Liver (tissue), 8 donors: ENCODE measurements at regions not wholly inside any gene's neighbourhood (a gene's known extent, or its start where the extent isn't known, plus 50 kb on each side); places are given as distances from the start of the nearest gene placed in this dataset.

Experiments used
- DNase-seq: peaks from one replicate; pipeline ENCODE4 v3.0.0-alpha.2; 2017; ENCODE audit warnings: low spot score
- H3K27ac ChIP-seq, 2 donors: one replicate each; pipeline ENCODE4 v1.7.0; 2013; ENCODE audit warnings: inconsistent platforms in 2 of 2, low read length in 2 of 2, control low read depth in 1 of 2, low read depth in 1 of 2, mild to moderate bottlenecking in 1 of 2
- H3K27me3 ChIP-seq, 4 donors: one replicate each; pipeline versions ENCODE4 v1.6.1 to v1.7.0; 2013; ENCODE audit warnings: low read length in 3 of 4, inconsistent platforms in 1 of 4, mild to moderate bottlenecking in 1 of 4, moderate library complexity in 1 of 4; ENCODE audit not compliant: control insufficient read depth in 4 of 4, insufficient read depth in 4 of 4
- H3K36me3 ChIP-seq, 4 donors: one replicate each; pipeline versions ENCODE4 v1.6.1 to v1.7.0; 2013; ENCODE audit warnings: low read length in 3 of 4, mild to moderate bottlenecking in 3 of 4, low read depth in 1 of 4, moderate library complexity in 1 of 4; ENCODE audit not compliant: control insufficient read depth in 4 of 4, insufficient read depth in 3 of 4
- H3K4me1 ChIP-seq, 4 donors: one replicate each; pipeline versions ENCODE4 v1.6.1 to v1.7.0; 2013; ENCODE audit warnings: low read length in 3 of 4, mild to moderate bottlenecking in 3 of 4, moderate library complexity in 1 of 4; ENCODE audit not compliant: control insufficient read depth in 4 of 4, insufficient read depth in 4 of 4
- H3K4me3 ChIP-seq, 3 donors: one replicate each; pipeline versions ENCODE4 v1.6.1 to v1.7.0; 2013; ENCODE audit warnings: low read length in 3 of 3, control low read depth in 1 of 3, low read depth in 1 of 3, mild to moderate bottlenecking in 1 of 3
- H3K9ac ChIP-seq, 2 donors: one replicate each; pipeline ENCODE4 v1.7.0; 2013; ENCODE audit warnings: low read length in 2 of 2, mild to moderate bottlenecking in 2 of 2, moderate library complexity in 2 of 2, control low read depth in 1 of 2, low read depth in 1 of 2
- H3K9me3 ChIP-seq, 4 donors: one replicate each; pipeline versions ENCODE4 v1.6.1 to v1.7.0; 2013; ENCODE audit warnings: low read length in 3 of 4; ENCODE audit not compliant: control insufficient read depth in 4 of 4
- EGR1 ChIP-seq, 2 donors: IDR thresholded peaks; 2 replicates each; pipeline ENCODE4 v1.6.1; 2016 to 2018; ENCODE audit warnings: antibody characterized with exemption in 2 of 2, low read depth in 2 of 2
- FOXA1 ChIP-seq: IDR thresholded peaks from 2 replicates; pipeline ENCODE4 v1.6.1; 2016; ENCODE audit warnings: antibody characterized with exemption
- FOXA2 ChIP-seq: IDR thresholded peaks from 2 replicates; pipeline ENCODE4 v1.6.1; 2016; ENCODE audit warnings: antibody characterized with exemption
- GABPA ChIP-seq, 2 donors: IDR thresholded peaks in 1 of 2; conservative IDR thresholded peaks in 1 of 2; 2 replicates each; pipeline ENCODE4 v1.6.1; 2016; ENCODE audit warnings: antibody characterized with exemption in 2 of 2, mild to moderate bottlenecking in 1 of 2, moderate library complexity in 1 of 2
- HNF4A ChIP-seq, 2 donors: conservative IDR thresholded peaks; 2 replicates each; pipeline ENCODE4 v1.6.1; 2016; ENCODE audit warnings: antibody characterized with exemption in 2 of 2, mild to moderate bottlenecking in 2 of 2
- HNF4G ChIP-seq: IDR thresholded peaks from 2 replicates; pipeline ENCODE4 v1.6.1; 2016; ENCODE audit warnings: antibody characterized with exemption
- JUND ChIP-seq, 2 donors: IDR thresholded peaks; 2 replicates each; pipeline ENCODE4 v1.6.1; 2016; ENCODE audit warnings: antibody characterized with exemption in 2 of 2
- NR2F2 ChIP-seq: IDR thresholded peaks from 2 replicates; pipeline ENCODE4 v1.6.1; 2016; ENCODE audit warnings: antibody characterized with exemption
- RAD21 ChIP-seq, 2 donors: IDR thresholded peaks; 2 replicates each; pipeline ENCODE4 v1.6.1; 2016; ENCODE audit warnings: antibody characterized with exemption in 2 of 2, mild to moderate bottlenecking in 2 of 2
- RXRA ChIP-seq, 2 donors: IDR thresholded peaks; 2 replicates each; pipeline ENCODE4 v1.6.1; 2017 to 2018; ENCODE audit warnings: antibody characterized with exemption in 2 of 2, mild to moderate bottlenecking in 1 of 2
- SP1 ChIP-seq: IDR thresholded peaks from 2 replicates; pipeline ENCODE4 v1.6.1; 2018; ENCODE audit warnings: antibody characterized with exemption, mild to moderate bottlenecking
- YY1 ChIP-seq: IDR thresholded peaks from 2 replicates; pipeline ENCODE4 v1.6.1; 2016; ENCODE audit warnings: antibody characterized with exemption, mild to moderate bottlenecking
- WGBS: extraction: QIAGEN DNeasy Blood & Tissue Kit; methylation state at CpG from one replicate; pipeline ENCODE4 v1.1.7; 2013; 5-methylcytosine and 5-hydroxymethylcytosine counted together
- TF ChIP-seq, protein P1 (sequence below): IDR thresholded peaks from 2 replicates; pipeline ENCODE4 v1.6.1; 2016; ENCODE audit warnings: antibody characterized with exemption
- TF ChIP-seq, protein P2 (sequence below): fragments of 150-350 bp; IDR thresholded peaks from 2 replicates; pipeline ENCODE4 v1.5.1; 2017; ENCODE audit warnings: improper control_type of control experiment, low read depth, low read length; ENCODE audit not compliant: missing input control
- TF ChIP-seq, protein P3 (sequence below): IDR thresholded peaks from 2 replicates; pipeline ENCODE4 v1.6.1; 2016; ENCODE audit warnings: antibody characterized with exemption
- TF ChIP-seq, protein P4 (sequence below): IDR thresholded peaks from 2 replicates; pipeline ENCODE4 v1.6.1; 2016; ENCODE audit warnings: antibody characterized with exemption, mild to moderate bottlenecking
- TF ChIP-seq, protein P5 (sequence below): IDR thresholded peaks from 2 replicates; pipeline ENCODE4 v1.6.1; 2016; ENCODE audit warnings: antibody characterized with exemption
- donor health status: healthy.
- donor health status: healthy.
- donor health status: healthy.
- donor health status: healthy.
- donor health status: healthy.

DNA sequence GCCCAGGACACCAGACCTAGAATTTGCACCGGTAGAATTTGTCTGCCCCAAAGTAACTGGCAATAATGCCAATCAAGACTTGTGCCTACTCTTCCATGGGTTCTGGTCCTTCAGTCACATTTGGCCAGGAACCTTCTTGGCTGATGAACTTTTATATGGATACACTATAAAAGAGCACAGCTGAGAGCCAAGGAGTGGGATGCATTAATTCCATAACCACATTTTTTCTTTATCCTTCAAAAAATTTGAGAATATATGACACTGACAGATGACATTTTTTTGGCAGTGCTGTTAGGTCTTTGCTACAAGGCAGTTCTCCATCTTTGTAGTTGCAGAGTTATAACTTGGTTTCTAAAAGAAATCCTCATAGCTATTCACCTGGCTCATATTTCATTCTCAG lies 129.2 kb upstream of the HDAC9 start:
- Histone ChIP-seq H3K27me3 (no peaks in the 10 kb centered on the region), H3K9ac (no peak overlapping the region), H3K27ac (no peak overlapping the region), H3K9me3 (no peaks in the 10 kb centered on the region), H3K36me3 (no peaks in the 10 kb centered on the region), H3K4me1 (no peaks in the 10 kb centered on the region), H3K4me3 (no peak overlapping the region)
- no peak for DNase-seq
- 81% methylated on average over 1 of the region's 1 CpG for WGBS
- TF ChIP-seq YY1 (no peak), RAD21 (IDR thresholded peaks at IDR 0.05) (no peak), HNF4G (no peak), GABPA (IDR thresholded peaks at IDR 0.05 in 1 of 2, conservative IDR thresholded peaks at IDR 0.05 in 1 of 2) (no peak), SP1 (no peak), JUND (IDR thresholded peaks at IDR 0.05) (no peak), FOXA1 (no peak), NR2F2 (no peak), EGR1 (IDR thresholded peaks at IDR 0.05; ENCODE audit: low read depth in 2 of 2) (no peak), RXRA (IDR thresholded peaks at IDR 0.05) (no peak), FOXA2 (no peak), HNF4A (conservative IDR thresholded peaks at IDR 0.05) (no peak)
- TF ChIP-seq, protein P1, sequence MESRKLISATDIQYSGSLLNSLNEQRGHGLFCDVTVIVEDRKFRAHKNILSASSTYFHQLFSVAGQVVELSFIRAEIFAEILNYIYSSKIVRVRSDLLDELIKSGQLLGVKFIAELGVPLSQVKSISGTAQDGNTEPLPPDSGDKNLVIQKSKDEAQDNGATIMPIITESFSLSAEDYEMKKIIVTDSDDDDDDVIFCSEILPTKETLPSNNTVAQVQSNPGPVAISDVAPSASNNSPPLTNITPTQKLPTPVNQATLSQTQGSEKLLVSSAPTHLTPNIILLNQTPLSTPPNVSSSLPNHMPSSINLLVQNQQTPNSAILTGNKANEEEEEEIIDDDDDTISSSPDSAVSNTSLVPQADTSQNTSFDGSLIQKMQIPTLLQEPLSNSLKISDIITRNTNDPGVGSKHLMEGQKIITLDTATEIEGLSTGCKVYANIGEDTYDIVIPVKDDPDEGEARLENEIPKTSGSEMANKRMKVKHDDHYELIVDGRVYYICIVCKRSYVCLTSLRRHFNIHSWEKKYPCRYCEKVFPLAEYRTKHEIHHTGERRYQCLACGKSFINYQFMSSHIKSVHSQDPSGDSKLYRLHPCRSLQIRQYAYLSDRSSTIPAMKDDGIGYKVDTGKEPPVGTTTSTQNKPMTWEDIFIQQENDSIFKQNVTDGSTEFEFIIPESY = no peak
- TF ChIP-seq, protein P2, sequence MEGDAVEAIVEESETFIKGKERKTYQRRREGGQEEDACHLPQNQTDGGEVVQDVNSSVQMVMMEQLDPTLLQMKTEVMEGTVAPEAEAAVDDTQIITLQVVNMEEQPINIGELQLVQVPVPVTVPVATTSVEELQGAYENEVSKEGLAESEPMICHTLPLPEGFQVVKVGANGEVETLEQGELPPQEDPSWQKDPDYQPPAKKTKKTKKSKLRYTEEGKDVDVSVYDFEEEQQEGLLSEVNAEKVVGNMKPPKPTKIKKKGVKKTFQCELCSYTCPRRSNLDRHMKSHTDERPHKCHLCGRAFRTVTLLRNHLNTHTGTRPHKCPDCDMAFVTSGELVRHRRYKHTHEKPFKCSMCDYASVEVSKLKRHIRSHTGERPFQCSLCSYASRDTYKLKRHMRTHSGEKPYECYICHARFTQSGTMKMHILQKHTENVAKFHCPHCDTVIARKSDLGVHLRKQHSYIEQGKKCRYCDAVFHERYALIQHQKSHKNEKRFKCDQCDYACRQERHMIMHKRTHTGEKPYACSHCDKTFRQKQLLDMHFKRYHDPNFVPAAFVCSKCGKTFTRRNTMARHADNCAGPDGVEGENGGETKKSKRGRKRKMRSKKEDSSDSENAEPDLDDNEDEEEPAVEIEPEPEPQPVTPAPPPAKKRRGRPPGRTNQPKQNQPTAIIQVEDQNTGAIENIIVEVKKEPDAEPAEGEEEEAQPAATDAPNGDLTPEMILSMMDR = no peak
- TF ChIP-seq, protein P3, sequence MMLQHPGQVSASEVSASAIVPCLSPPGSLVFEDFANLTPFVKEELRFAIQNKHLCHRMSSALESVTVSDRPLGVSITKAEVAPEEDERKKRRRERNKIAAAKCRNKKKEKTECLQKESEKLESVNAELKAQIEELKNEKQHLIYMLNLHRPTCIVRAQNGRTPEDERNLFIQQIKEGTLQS = no peak
- TF ChIP-seq, protein P4, sequence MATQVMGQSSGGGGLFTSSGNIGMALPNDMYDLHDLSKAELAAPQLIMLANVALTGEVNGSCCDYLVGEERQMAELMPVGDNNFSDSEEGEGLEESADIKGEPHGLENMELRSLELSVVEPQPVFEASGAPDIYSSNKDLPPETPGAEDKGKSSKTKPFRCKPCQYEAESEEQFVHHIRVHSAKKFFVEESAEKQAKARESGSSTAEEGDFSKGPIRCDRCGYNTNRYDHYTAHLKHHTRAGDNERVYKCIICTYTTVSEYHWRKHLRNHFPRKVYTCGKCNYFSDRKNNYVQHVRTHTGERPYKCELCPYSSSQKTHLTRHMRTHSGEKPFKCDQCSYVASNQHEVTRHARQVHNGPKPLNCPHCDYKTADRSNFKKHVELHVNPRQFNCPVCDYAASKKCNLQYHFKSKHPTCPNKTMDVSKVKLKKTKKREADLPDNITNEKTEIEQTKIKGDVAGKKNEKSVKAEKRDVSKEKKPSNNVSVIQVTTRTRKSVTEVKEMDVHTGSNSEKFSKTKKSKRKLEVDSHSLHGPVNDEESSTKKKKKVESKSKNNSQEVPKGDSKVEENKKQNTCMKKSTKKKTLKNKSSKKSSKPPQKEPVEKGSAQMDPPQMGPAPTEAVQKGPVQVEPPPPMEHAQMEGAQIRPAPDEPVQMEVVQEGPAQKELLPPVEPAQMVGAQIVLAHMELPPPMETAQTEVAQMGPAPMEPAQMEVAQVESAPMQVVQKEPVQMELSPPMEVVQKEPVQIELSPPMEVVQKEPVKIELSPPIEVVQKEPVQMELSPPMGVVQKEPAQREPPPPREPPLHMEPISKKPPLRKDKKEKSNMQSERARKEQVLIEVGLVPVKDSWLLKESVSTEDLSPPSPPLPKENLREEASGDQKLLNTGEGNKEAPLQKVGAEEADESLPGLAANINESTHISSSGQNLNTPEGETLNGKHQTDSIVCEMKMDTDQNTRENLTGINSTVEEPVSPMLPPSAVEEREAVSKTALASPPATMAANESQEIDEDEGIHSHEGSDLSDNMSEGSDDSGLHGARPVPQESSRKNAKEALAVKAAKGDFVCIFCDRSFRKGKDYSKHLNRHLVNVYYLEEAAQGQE = no peak
- TF ChIP-seq, protein P5, sequence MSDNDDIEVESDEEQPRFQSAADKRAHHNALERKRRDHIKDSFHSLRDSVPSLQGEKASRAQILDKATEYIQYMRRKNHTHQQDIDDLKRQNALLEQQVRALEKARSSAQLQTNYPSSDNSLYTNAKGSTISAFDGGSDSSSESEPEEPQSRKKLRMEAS = no peak

DNA sequence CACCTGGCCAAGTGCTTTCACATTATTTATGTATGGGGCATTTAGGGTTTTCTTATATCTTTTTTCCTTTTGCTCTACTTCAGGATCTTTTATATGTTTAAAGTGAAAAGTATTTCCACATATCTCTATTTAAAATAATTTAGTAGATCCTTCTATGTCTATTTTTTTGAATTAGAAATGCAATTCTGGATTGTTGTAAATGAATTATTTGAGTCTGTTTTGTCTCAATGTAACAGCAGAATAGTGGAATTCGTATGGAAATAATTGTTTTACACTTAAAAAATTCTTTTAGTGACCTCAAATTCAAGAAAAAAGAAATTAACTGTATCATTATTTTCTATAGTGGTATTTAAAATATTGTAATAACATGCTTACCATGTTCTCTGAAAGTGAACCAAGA lies 126.5 kb upstream of the HDAC9 start:
- no peaks in the 10 kb centered on the region for H3K9me3 ChIP-seq
- no peaks in the 10 kb centered on the region for H3K27me3 ChIP-seq
- no peak overlapping the region for H3K27ac ChIP-seq
- no peaks in the 10 kb centered on the region for H3K4me1 ChIP-seq
- H3K9ac ChIP-seq = no peak overlapping the region
- no peak for DNase-seq
- 78% methylated on average over 1 of the region's 1 CpG for WGBS
- no peak overlapping the region for H3K4me3 ChIP-seq
- H3K36me3 ChIP-seq = no peaks in the 10 kb centered on the region
- TF ChIP-seq GABPA (IDR thresholded peaks at IDR 0.05 in 1 of 2, conservative IDR thresholded peaks at IDR 0.05 in 1 of 2) (no peak), RAD21 (IDR thresholded peaks at IDR 0.05) (no peak), SP1 (no peak), HNF4G (no peak), HNF4A (conservative IDR thresholded peaks at IDR 0.05) (no peak), YY1 (no peak), RXRA (IDR thresholded peaks at IDR 0.05) (no peak), NR2F2 (no peak), EGR1 (IDR thresholded peaks at IDR 0.05; ENCODE audit: low read depth in 2 of 2) (no peak)
- TF ChIP-seq, protein P1 = no peak
- TF ChIP-seq, protein P4 = no peak
